ENCODE measurements at regions not wholly inside any gene's neighbourhood (a gene's known extent, or its start where the extent isn't known, plus 50 kb on each side); places are given as distances from the start of the nearest gene placed in this dataset.

DNA sequence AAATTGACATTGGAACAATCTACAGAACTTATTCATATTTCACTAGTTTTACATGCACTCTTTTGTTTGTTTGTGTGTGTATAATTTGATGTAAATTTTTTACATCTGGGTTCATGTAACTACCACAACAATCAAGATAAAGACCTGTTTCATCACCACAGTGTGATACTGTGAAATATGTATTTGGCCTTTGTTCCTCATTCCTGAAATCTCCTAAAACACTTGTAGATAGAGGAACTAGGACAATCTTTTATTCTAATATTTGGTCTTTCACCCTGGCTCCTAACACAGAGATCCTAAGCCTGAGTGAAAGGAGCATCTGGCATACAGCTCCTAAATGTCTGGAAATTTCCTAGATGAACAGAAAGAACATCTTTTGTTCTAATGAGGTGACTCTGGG, 155.0 kb upstream of the GPR149 start:
- TF ChIP-seq POLR2A (IDR thresholded peaks at IDR 0.05) = no peak
- TF ChIP-seq, protein P1, sequence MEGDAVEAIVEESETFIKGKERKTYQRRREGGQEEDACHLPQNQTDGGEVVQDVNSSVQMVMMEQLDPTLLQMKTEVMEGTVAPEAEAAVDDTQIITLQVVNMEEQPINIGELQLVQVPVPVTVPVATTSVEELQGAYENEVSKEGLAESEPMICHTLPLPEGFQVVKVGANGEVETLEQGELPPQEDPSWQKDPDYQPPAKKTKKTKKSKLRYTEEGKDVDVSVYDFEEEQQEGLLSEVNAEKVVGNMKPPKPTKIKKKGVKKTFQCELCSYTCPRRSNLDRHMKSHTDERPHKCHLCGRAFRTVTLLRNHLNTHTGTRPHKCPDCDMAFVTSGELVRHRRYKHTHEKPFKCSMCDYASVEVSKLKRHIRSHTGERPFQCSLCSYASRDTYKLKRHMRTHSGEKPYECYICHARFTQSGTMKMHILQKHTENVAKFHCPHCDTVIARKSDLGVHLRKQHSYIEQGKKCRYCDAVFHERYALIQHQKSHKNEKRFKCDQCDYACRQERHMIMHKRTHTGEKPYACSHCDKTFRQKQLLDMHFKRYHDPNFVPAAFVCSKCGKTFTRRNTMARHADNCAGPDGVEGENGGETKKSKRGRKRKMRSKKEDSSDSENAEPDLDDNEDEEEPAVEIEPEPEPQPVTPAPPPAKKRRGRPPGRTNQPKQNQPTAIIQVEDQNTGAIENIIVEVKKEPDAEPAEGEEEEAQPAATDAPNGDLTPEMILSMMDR (IDR thresholded peaks at IDR 0.05 in 8 of 11, conservative IDR thresholded peaks at IDR 0.05 in 3 of 11) = no peak
- TF ChIP-seq POLR2AphosphoS5 (IDR thresholded peaks at IDR 0.05) = no peak
- intact Hi-C loops (cut with DNase I; ENCODE audit: low total_unique reads) = no loop called here

DNA sequence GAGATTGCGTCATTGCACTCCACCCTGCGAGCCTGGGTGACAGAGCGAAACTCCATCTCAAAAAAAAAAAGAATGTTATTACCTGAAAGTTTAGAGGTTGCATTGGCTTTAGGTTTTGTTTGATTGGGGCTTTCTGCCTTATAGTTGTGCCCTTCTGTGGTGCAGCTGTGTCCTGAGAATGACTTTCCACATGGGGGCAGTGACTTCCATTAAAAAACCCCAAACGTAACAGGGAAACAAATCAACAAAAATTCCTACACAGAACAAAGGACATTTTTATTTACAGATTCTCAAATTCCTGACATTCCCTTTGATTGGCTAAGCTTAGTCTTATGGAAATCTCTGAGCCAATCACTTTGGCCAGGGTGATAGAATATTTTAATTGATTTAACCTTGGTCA, 154.1 kb upstream of the GPR149 start:
- Histone ChIP-seq H3K27me3 (replicated peaks in 1 of 7) (no peaks in the 10 kb centered on the region), H3K36me3 (no peaks in the 10 kb centered on the region), H3K4me1 (no peaks in the 10 kb centered on the region), H3K27ac (no peak overlapping the region), H3K9me3 (peaks cover 0 to 3% (median 0%) of the 10 kb centered on the region in 8 donors), H3K4me3 (no peak overlapping the region)
- intact Hi-C loops (cut with DNase I; ENCODE audit: low total_unique reads) = no loop called here
- DNase-seq = no peak
- WGBS, 5 donors = 69 to 88% (median 77%) methylated on average over 4 of the region's 4 CpGs
- no peak for TF ChIP-seq POLR2A (IDR thresholded peaks at IDR 0.05)
- TF ChIP-seq POLR2AphosphoS5 (IDR thresholded peaks at IDR 0.05) = no peak
- TF ChIP-seq, protein P1 (IDR thresholded peaks at IDR 0.05 in 8 of 11, conservative IDR thresholded peaks at IDR 0.05 in 3 of 11) = no peak

More for the DNA sequence above, 155.0 kb upstream of the GPR149 start:
- Histone ChIP-seq H3K27me3 (replicated peaks in 1 of 7) (no peaks in the 10 kb centered on the region), H3K27ac (no peak overlapping the region), H3K4me3 (no peak overlapping the region), H3K36me3 (no peaks in the 10 kb centered on the region), H3K9me3 (peaks cover 0 to 3% (median 0%) of the 10 kb centered on the region in 8 donors), H3K4me1 (no peaks in the 10 kb centered on the region)
- DNase-seq = no peak

DNA sequence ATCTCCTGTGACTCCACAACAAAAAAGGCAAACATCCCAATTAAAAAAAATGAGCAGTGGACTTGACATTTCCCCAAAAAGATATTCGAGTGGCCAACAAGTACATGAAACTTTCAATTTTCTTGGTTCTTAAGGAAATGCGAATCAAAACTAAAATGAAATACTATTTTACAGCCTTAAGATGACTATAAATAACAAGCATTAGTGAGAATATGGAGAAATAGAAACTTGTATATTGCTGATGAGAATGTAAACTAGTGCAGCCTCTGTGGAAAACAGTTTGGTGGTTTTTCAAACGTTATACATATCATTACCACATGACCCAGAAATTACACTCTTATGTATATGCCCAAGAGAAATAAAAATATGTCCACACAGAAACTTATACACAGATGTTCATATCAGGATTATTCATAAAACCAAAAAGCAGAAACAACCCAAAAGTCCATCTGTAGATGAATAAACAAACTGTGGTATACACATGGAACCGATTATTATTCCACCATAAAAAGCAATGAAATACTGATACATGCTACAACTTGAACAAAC, 153.2 kb upstream of the GPR149 start:
- Histone ChIP-seq H3K9me3 (peaks cover 0 to 3% (median 0%) of the 10 kb centered on the region in 8 donors), H3K27me3 (replicated peaks in 1 of 7) (no peaks in the 10 kb centered on the region), H3K4me1 (no peaks in the 10 kb centered on the region), H3K4me3 (no peak overlapping the region), H3K36me3 (no peaks in the 10 kb centered on the region), H3K27ac (no peak overlapping the region)
- intact Hi-C loops (cut with DNase I; ENCODE audit: low total_unique reads) = no loop called here
- TF ChIP-seq POLR2A (IDR thresholded peaks at IDR 0.05) (no peak), POLR2AphosphoS5 (IDR thresholded peaks at IDR 0.05) (no peak)
- TF ChIP-seq, protein P1 (IDR thresholded peaks at IDR 0.05 in 8 of 11, conservative IDR thresholded peaks at IDR 0.05 in 3 of 11) = no peak
- 75 to 84% (median 77%) methylated on average over 4 of the region's 4 CpGs for WGBS, 5 donors
- no peak for DNase-seq

DNA sequence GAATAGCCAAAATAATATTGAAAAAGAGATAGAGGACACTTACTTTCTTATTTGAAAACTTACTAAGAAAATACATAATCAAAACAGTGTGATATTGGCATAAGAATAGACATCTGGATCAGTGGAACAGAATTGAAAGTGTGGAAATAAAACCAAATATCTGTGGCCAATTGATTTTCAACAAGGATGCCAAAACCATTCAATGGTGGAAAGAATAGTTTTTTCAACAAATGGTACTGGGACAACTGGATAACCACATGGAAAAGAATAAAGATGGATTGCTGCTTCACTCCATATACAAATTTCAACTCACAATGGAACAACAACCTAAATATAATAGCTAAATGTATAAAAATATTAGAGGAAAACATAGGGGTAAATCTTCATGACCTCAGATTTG, 152.5 kb upstream of the GPR149 start:
- TF ChIP-seq, protein P1 (IDR thresholded peaks at IDR 0.05 in 8 of 11, conservative IDR thresholded peaks at IDR 0.05 in 3 of 11) = no peak
- no peak for TF ChIP-seq POLR2AphosphoS5 (IDR thresholded peaks at IDR 0.05)
- TF ChIP-seq POLR2A (IDR thresholded peaks at IDR 0.05) = no peak
- Histone ChIP-seq H3K27ac (no peak overlapping the region), H3K9me3 (peaks cover 0 to 3% (median 0%) of the 10 kb centered on the region in 8 donors), H3K4me1 (no peaks in the 10 kb centered on the region), H3K27me3 (replicated peaks in 1 of 7) (no peaks in the 10 kb centered on the region), H3K36me3 (no peaks in the 10 kb centered on the region), H3K4me3 (no peak overlapping the region)
- intact Hi-C loops (cut with DNase I; ENCODE audit: low total_unique reads) = no loop called here
- DNase-seq = no peak

All from spleen (tissue), 11 donors.